SK-N-SH (cell line): ENCODE measurements at regions not wholly inside any gene's neighbourhood (a gene's known extent, or its start where the extent isn't known, plus 50 kb on each side); places are given as distances from the start of the nearest gene placed in this dataset.

ENCODE experiments used
- CTCF ChIP-seq: fragments of 200-600 bp; sonication (generic); IDR thresholded peaks from 2 replicates; pipeline ENCODE4 v1.6.1; 2017; ENCODE audit warnings: antibody characterized with exemption, mild to moderate bottlenecking, moderate library complexity
- EP300 ChIP-seq, 2 experiments: IDR thresholded peaks; 2 replicates each; pipeline versions ENCODE4 v1.4.0 to v1.6.1; 2012; ENCODE audit warnings: borderline replicate concordance in 1 of 2, low read depth in 1 of 2, low read length in 1 of 2
- GATA2 ChIP-seq: sonication (generic); formaldehyde crosslinking; IDR thresholded peaks from 2 replicates; pipeline ENCODE4 v1.5.0; 2020; ENCODE audit warnings: mild to moderate bottlenecking, missing genetic modification reagents
- MXI1 ChIP-seq: IDR thresholded peaks from 2 replicates; pipeline ENCODE4 v1.6.1; 2012; ENCODE audit warnings: mild to moderate bottlenecking, low read depth, low read length, improper control_type of control experiment
- RXRA ChIP-seq: IDR thresholded peaks from 2 replicates; pipeline ENCODE4 v1.4.0; 2012; ENCODE audit warnings: low read depth, mild to moderate bottlenecking, borderline replicate concordance

DNA sequence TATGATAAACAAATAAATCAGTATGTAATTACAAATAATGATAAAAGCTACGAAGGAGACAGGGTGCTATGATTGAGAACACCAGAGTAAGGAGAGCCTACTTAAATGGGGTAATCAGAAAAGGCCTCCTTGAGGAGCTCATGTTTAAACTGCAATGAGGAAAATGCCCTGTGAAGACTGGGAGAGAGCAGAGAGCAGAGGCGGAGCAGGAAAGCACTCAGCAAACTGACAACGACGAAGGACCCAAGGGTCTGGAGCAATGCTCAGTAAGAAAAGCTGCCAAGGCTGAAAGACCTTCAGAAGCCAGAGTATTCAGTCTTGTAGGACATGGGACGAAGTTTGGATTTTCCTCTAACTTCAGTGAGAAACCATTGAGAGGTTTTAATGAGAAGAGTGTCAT lies 114.2 kb upstream of the PLEKHA5 start:
- TF ChIP-seq GATA2 (no peak), MXI1 (no peak), CTCF (no peak), EP300 (IDR thresholded peaks at IDR 0.05; ENCODE audit: borderline replicate concordance in 1 of 2, low read depth in 1 of 2, low read length in 1 of 2) (no peak), RXRA (no peak)
